ENCODE measurements at regions not wholly inside any gene's neighbourhood (a gene's known extent, or its start where the extent isn't known, plus 50 kb on each side); places are given as distances from the start of the nearest gene placed in this dataset.

DNA sequence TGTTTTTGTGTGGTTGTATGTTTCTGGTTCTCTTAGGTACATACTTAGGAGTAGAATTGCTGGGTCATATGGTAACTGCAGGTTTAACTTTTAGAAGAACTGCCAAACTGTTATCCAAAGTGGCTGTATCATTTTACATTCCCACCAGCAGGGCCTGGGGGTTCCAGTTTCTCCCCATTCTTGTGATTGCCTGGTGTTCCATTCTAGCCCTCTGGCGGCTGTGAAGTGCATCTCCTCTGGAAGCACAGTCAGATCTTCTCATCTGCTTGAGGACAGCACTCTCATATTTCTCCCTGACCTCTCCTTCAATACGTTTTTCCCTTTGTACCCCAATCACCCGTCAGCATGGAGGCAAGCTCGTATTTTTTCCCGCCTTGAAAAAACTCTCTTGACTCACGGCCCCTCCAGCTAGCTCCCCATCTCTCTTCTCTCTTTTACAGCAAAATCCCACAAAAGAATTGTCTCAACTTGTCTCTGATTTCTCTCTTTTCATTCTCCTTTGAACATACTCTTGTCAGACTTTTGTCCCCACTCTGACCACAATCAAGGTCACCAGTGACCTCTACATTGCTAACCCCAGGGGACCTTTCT, 56.8 kb upstream of the THY1 start:
- Mint-ChIP-seq H3K4me3 (no peak overlapping the region), H3K27ac (no peak overlapping the region), H3K4me1 (no peaks in the 10 kb centered on the region), H3K9me3 (no peaks in the 10 kb centered on the region), H3K27me3 (peaks cover 23% of the 10 kb centered on the region), H3K36me3 (ENCODE audit: low read depth) (no peaks in the 10 kb centered on the region)
- CTCF ChIA-PET = interaction anchor here (1.0 to 1.8 kb wide), 4 partner anchors 45 to 73 kb away, joined by 3 to 9 read pairs (median 3); no protein-coding TSS in a partner anchor
- peak; percentile 15 for DNase-seq
- POLR2A ChIA-PET = no interaction called here

DNA sequence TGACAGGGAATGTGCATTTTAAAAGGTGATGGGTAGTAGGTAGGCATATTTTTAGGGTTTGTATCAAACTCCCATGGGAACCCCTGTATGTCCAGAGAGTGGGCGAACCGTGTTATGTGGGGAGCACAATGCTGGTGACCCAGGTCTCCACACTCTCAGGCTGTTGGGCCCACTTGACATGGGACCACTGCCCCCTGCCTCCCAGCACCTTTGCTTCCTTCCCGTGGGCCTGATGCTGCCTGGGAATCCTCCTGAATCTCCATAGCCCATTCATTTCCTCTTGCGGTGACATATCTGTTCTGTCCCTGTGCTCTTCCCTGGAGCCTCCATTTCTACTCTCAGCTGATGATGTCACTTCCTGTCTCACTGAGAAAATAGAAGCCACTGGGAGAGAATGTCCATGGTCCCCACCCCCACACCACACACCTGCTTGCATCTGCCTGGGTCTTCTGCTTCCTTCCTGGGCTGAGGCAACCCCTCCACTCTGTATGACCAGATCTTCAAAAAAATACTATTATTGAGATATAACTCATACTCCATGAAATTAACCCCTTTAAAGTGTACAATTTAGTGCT, 55.8 kb upstream of the THY1 start:
- Mint-ChIP-seq H3K36me3 (ENCODE audit: low read depth) (no peaks in the 10 kb centered on the region), H3K9me3 (no peaks in the 10 kb centered on the region), H3K27me3 (peaks cover 17% of the 10 kb centered on the region), H3K4me1 (no peaks in the 10 kb centered on the region), H3K27ac (no peak overlapping the region), H3K4me3 (no peak overlapping the region)
- POLR2A ChIA-PET = no interaction called here
- CTCF ChIA-PET = interaction anchor here (0.7 kb wide), 1 partner anchor 55 kb away, joined by 3 read pairs; no protein-coding TSS in a partner anchor
- DNase-seq = peak; percentile 12

DNA sequence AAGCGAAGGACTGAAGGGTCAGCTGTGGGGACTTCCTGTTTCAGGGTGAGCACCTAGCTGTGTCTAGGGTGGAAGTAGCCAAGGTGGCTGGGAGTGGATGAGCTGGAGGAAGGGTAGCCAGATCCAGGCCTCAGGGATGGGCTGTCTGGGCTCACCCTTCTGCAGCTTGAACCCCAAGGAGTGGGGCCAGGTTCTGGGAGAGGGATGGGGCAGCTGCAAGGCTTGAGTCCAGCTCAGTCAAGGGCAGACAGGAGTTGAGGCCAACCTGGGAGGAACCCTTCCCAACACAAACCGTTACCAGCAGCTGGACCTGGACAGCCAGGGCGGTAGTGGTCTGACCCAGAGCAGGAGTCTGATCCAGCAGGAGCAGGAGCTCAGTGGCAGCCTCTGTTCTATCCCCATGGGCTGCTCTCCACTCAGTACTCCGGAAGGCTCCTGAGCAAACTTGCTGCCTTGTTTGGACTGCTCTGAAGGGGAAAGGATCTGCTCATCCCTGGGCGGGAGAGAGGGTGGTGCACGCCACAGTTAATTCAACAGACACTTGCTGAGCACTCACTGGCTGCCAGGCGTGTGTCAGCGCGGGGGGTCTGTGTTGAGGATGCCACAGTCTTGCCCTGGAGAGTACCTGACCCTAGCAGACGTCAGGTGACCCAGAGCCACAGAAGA, 53.8 kb upstream of the THY1 start:
- H3K27me3 Mint-ChIP-seq = peaks cover 17% of the 10 kb centered on the region
- no peak overlapping the region for H3K27ac Mint-ChIP-seq
- no peaks in the 10 kb centered on the region for H3K4me1 Mint-ChIP-seq
- no peaks in the 10 kb centered on the region for H3K9me3 Mint-ChIP-seq
- H3K36me3 Mint-ChIP-seq (ENCODE audit: low read depth) = no peaks in the 10 kb centered on the region
- H3K4me3 Mint-ChIP-seq = no peak overlapping the region
- DNase-seq = peak; percentile 13
- ChIA-PET CTCF (interaction anchor here (1.1 to 3.7 kb wide), 4 partner anchors 95 to 139 kb away, joined by 3 to 95 read pairs (median 16); partner anchors contain the start of gene USP2), POLR2A (no interaction called here)

DNA sequence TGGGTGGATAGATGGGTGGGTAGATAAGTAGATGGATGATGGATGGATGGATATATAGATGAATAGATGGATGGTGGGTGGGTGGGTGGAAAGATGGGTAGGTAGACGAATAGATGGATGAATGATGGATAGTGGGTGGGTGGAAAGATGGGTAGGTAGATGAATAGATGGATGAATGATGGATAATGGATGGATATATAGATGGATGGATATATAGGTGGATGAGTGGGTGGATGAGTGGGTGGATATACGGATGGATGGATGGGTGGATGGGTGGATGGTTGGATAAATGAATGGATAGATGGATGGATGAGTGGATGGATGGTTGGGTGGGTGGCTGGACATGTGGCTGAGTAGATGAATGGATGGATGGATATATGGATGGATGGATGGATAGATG, 53.1 kb upstream of the THY1 start:
- DNase-seq = no peak
- Mint-ChIP-seq H3K36me3 (ENCODE audit: low read depth) (no peaks in the 10 kb centered on the region), H3K9me3 (no peaks in the 10 kb centered on the region), H3K27ac (no peak overlapping the region), H3K27me3 (peaks cover 18% of the 10 kb centered on the region), H3K4me1 (no peaks in the 10 kb centered on the region), H3K4me3 (no peak overlapping the region)
- ChIA-PET CTCF (interaction anchor here (1.1 to 3.7 kb wide), 3 partner anchors 94 to 138 kb away, joined by 3 to 95 read pairs (median 28); partner anchors contain the start of gene USP2), POLR2A (no interaction called here)

DNA sequence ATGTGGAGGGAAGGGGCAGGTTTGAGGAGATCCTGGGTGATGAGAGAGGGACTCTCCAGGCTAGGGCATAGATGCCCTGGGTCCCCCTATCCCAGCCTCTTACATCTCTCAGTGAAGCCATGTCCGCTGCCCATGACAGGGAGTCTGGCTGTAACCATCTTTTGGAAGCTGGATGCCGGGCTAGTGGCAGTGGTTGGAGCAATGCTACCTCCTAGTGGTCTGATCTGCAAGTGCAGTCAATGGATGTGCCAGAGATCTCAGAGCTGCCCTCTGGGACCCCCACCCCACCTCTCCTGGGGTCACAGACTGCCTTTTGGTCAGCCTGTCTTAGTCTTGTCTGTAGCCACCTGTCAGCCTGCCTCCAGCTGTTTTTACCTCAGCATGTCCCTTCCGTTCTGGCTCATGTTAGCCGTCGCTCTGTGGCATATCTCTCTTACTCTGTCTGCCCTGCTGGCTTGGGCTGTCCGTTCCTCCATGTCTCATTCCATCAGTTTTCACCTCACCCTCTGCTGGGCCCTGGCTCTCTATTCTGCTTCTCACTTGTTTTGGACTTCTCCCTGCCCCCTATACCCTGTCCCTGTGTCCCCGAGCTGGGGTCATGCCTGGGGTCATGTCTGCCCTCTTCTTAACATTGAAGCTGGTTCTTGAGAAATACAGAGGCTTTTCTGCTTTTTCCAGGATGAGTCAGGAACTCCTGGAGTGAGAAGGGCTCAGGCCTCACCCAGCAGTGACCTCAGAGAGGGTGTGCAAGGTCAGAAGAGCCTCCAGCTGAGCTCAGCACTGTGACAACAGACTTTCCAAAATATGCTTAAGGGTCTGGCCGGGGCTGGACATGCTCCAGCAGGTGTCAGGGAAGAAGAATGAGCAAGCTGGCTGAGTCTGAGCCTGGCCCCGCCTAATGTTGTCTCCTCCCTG, 52.0 kb upstream of the THY1 start:
- Mint-ChIP-seq H3K4me3 (no peak overlapping the region), H3K36me3 (ENCODE audit: low read depth) (no peaks in the 10 kb centered on the region), H3K27me3 (peaks cover 12% of the 10 kb centered on the region), H3K27ac (no peak overlapping the region), H3K9me3 (no peaks in the 10 kb centered on the region), H3K4me1 (no peaks in the 10 kb centered on the region)
- ChIA-PET POLR2A (interaction anchor here (1.2 kb wide), 1 partner anchor 94 kb away, joined by 3 read pairs; no protein-coding TSS in a partner anchor), CTCF (interaction anchor here (0.7 to 3.7 kb wide), 21 partner anchors 11 to 270 kb away, joined by 3 to 95 read pairs (median 4); partner anchors contain the start of gene USP2)
- DNase-seq = peak; percentile 61

DNA sequence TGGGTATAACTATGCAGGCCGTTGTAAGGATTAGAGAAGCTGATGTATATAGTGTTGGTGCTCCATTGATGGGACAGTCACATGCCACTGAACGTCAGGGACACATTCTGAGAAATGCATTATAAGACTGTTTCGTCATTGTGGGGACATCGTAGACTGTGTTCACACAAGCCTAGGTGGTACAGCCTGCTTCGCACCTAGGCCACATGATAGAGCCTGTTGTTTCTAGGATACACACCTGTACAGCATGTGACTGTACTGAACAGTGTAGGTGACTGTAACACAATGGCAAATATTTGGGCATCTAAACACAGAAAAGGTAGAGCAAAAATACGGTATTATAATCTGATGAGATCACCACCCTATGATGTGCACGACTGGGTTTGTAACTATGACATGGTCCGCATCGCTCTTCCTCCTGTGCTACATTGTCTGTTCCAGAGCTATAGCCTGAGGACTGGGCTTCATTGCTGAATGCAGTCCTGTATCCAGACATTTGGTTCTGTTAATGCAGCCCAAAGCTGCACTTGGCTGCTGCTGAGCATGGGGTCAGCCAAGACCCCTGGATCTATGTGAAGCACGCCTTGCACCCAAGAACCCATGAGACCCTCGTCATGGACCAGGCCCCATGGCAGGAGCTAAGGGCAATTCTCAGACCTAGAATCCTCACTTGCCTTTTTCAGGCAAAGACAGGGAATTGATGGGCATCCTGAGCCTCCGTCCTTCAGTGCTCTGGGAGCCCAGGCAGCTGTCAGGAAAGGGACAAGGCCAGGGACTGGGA, 51.1 kb upstream of the THY1 start:
- no peak for DNase-seq
- Mint-ChIP-seq H3K4me3 (no peak overlapping the region), H3K36me3 (ENCODE audit: low read depth) (no peaks in the 10 kb centered on the region), H3K4me1 (no peaks in the 10 kb centered on the region), H3K27me3 (peaks cover 11% of the 10 kb centered on the region), H3K27ac (no peak overlapping the region), H3K9me3 (no peaks in the 10 kb centered on the region)
- CTCF ChIA-PET = interaction anchor here (0.8 to 3.7 kb wide), 15 partner anchors 12 to 269 kb away, joined by 3 to 95 read pairs (median 4); partner anchors contain the start of gene USP2
- POLR2A ChIA-PET = interaction anchor here (1.2 kb wide), 1 partner anchor 93 kb away, joined by 3 read pairs; no protein-coding TSS in a partner anchor

DNA sequence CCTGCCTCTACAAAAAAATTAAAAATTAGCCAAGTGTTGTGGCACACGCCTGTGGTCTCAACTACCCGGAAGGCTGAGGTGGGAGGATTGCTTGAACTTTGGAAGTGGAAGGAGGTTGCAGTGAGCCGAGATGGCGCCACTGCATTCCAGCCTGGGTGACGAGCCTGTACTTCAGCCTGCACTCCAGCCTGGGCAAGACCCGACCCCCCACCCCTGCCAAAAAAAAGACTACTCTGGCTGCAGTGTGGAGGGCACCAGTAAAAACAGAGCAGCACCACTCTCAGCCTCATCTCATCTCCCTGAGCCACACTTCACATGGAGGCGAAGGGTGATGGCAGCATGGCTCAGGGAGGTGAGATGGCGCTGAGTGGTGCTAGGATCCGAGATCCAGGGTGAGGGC, 50.3 kb upstream of the THY1 start:
- ChIA-PET CTCF (no interaction called here), POLR2A (no interaction called here)
- Mint-ChIP-seq H3K36me3 (ENCODE audit: low read depth) (no peaks in the 10 kb centered on the region), H3K27me3 (peaks cover 15% of the 10 kb centered on the region), H3K9me3 (no peaks in the 10 kb centered on the region), H3K27ac (no peak overlapping the region), H3K4me3 (no peak overlapping the region), H3K4me1 (no peaks in the 10 kb centered on the region)
- DNase-seq = no peak

DNA sequence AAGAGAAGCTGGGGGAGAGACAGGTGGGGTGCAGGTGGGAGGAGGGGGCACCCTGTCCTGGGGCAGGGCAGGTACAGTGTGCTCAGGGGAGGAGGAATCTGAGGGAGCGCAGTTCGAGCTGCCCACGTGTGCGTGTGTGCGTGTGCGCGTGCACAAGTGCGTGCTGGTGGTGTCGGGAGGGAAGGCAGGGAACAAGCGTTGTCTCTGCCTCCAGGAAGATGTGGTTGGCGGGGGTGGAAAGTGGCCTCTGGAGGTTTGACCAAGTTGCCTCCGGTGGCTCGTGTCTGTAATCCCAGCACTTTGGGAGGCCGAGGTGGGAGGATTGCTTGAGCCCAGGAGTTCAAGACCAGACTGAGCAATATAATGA, 49.9 kb upstream of the THY1 start:
- H3K36me3 Mint-ChIP-seq (ENCODE audit: low read depth) = no peaks in the 10 kb centered on the region
- no peaks in the 10 kb centered on the region for H3K4me1 Mint-ChIP-seq
- no peaks in the 10 kb centered on the region for H3K9me3 Mint-ChIP-seq
- ChIA-PET CTCF (no interaction called here), POLR2A (no interaction called here)
- no peak overlapping the region for H3K4me3 Mint-ChIP-seq
- no peak for DNase-seq
- no peak overlapping the region for H3K27ac Mint-ChIP-seq
- H3K27me3 Mint-ChIP-seq = peaks cover 19% of the 10 kb centered on the region

Measured in activated CD4-positive, alpha-beta memory T cell treated with anti-CD3 and anti-CD28 coated beads, Interleukin-2, amount 10 ng/mL, durations not matched to agents 7 days and 5 days (primary cell).